ENCODE measurements at regions not wholly inside any gene's neighbourhood (a gene's known extent, or its start where the extent isn't known, plus 50 kb on each side); places are given as distances from the start of the nearest gene placed in this dataset.

GRCh38 chr12:75908961-75909605, 122.5 kb downstream of the PHLDA1 start:
- no peak for DNase-seq (ENCODE audit: low read depth in 1 of 2, low spot score in 1 of 2)

GRCh38 chr12:75905922-75906321, 125.7 kb downstream of the PHLDA1 start:
- DNase-seq (ENCODE audit: low read depth in 1 of 2, low spot score in 1 of 2), result no peak

GRCh38 chr12:75900781-75901254, 130.8 kb downstream of the PHLDA1 start:
- no peak for DNase-seq (ENCODE audit: low read depth in 1 of 2, low spot score in 1 of 2)

GRCh38 chr12:75900226-75900625, 131.3 kb downstream of the PHLDA1 start:
- no peak for DNase-seq (ENCODE audit: low read depth in 1 of 2, low spot score in 1 of 2)

GRCh38 chr12:75894965-75895754, 136.4 kb downstream of the PHLDA1 start:
- no peak for DNase-seq (ENCODE audit: low read depth in 1 of 2, low spot score in 1 of 2)

- DNase-seq (ENCODE audit: low read depth in 1 of 2, low spot score in 1 of 2), result no peak
Measured at GRCh38 chr12:75893765-75894164, 137.8 kb downstream of the PHLDA1 start.

GRCh38 chr12:75892731-75893408, 138.7 kb downstream of the PHLDA1 start:
- no peak for DNase-seq (ENCODE audit: low read depth in 1 of 2, low spot score in 1 of 2)

GRCh38 chr12:75891072-75891471, 140.5 kb downstream of the PHLDA1 start:
- DNase-seq (ENCODE audit: low read depth in 1 of 2, low spot score in 1 of 2), result no peak

- no peak for DNase-seq (ENCODE audit: low read depth in 1 of 2, low spot score in 1 of 2)
Measured at GRCh38 chr12:75890660-75891059, 140.9 kb downstream of the PHLDA1 start.

GRCh38 chr12:75890141-75890540, 141.4 kb downstream of the PHLDA1 start:
- no peak for DNase-seq (ENCODE audit: low read depth in 1 of 2, low spot score in 1 of 2)

GRCh38 chr12:75888874-75889613, 142.5 kb downstream of the PHLDA1 start:
- DNase-seq (ENCODE audit: low read depth in 1 of 2, low spot score in 1 of 2), result no peak

GRCh38 chr12:75888399-75888798, 143.2 kb downstream of the PHLDA1 start:
- no peak for DNase-seq (ENCODE audit: low read depth in 1 of 2, low spot score in 1 of 2)

GRCh38 chr12:75887979-75888378, 143.6 kb downstream of the PHLDA1 start:
- DNase-seq (ENCODE audit: low read depth in 1 of 2, low spot score in 1 of 2), result no peak

GRCh38 chr12:75884465-75884985, 147.1 kb downstream of the PHLDA1 start:
- no peak for DNase-seq (ENCODE audit: low read depth in 1 of 2, low spot score in 1 of 2)

- DNase-seq (ENCODE audit: low read depth in 1 of 2, low spot score in 1 of 2), result no peak
Measured at GRCh38 chr12:75883241-75883640, 148.3 kb downstream of the PHLDA1 start.

- no peak for DNase-seq (ENCODE audit: low read depth in 1 of 2, low spot score in 1 of 2)
Measured at GRCh38 chr12:75882421-75882820, 149.2 kb downstream of the PHLDA1 start.

GRCh38 chr12:75881920-75882319, 149.7 kb downstream of the PHLDA1 start:
- DNase-seq (ENCODE audit: low read depth in 1 of 2, low spot score in 1 of 2), result no peak

- no peak for DNase-seq (ENCODE audit: low read depth in 1 of 2, low spot score in 1 of 2)
Measured at GRCh38 chr12:75877763-75878621, 153.6 kb downstream of the PHLDA1 start.

GRCh38 chr12:75876832-75877762, 154.5 kb downstream of the PHLDA1 start:
- no peak for DNase-seq (ENCODE audit: low read depth in 1 of 2, low spot score in 1 of 2)
